Activated B cell treated with CpG ODN at 0.5 μM for 24 hours (primary cell): ENCODE measurements at regions not wholly inside any gene's neighbourhood (a gene's known extent, or its start where the extent isn't known, plus 50 kb on each side); places are given as distances from the start of the nearest gene placed in this dataset.

Experiments used
- ATAC-seq: fragments of 200-7000 bp; cut with Tn5 transposase; one replicate; pipeline ENCODE4 v1.10.0; 2021; ENCODE audit warnings: low read depth, mild to moderate bottlenecking, moderate library complexity
- CTCF ChIA-PET: fragments of 350-600 bp; sonication (Branson Sonifier 250); formaldehyde crosslinking; loops from one replicate; lab custom pipeline; 2021; ENCODE audit warnings: antibody characterized with exemption; lab: Charles Lee
- POLR2A ChIA-PET: fragments of 350-600 bp; sonication (Branson Sonifier 250); formaldehyde crosslinking; loops from one replicate; lab custom pipeline; 2021; ENCODE audit warnings: antibody characterized with exemption; lab: Charles Lee
- DNase-seq: peaks from one replicate; pipeline ENCODE4 v3.0.0; 2022
- H3K27ac Mint-ChIP-seq: one replicate; pipeline ENCODE4 v1.8.0; 2020; ENCODE audit warnings: mixed read lengths
- H3K27me3 Mint-ChIP-seq: one replicate; pipeline ENCODE4 v1.8.0; 2021; ENCODE audit warnings: mixed read lengths
- H3K36me3 Mint-ChIP-seq: one replicate; pipeline ENCODE4 v1.8.0; 2021; ENCODE audit warnings: low read depth, mixed read lengths
- H3K4me1 Mint-ChIP-seq: one replicate; pipeline ENCODE4 v1.8.0; 2021; ENCODE audit warnings: mixed read lengths
- H3K4me3 Mint-ChIP-seq: one replicate; pipeline ENCODE4 v1.8.0; 2020; ENCODE audit warnings: mild to moderate bottlenecking, mixed read lengths
- H3K9me3 Mint-ChIP-seq: one replicate; pipeline ENCODE4 v1.8.0; 2020; ENCODE audit warnings: mixed read lengths
- CTCF ChIP-seq: fragments of 200-600 bp; IDR thresholded peaks from one replicate; pipeline ENCODE4 v1.8.0; 2022; ENCODE audit warnings: antibody characterized with exemption, mild to moderate bottlenecking
- intact Hi-C: fragments of 100-400 bp; cut with micrococcal nuclease; formaldehyde crosslinking; loops from one replicate; pipeline ENCODE4 v1.15.1; 2024

- peaks cover 22% of the 10 kb centered on the region for H3K36me3 Mint-ChIP-seq
- H3K27ac Mint-ChIP-seq = no peak overlapping the region
Observed at GRCh38 chr21:29450058-29450457, 151.3 kb downstream of the BACH1 start.

GRCh38 chr21:29453511-29453910, 154.8 kb downstream of the BACH1 start:
- peaks cover 26% of the 10 kb centered on the region for H3K36me3 Mint-ChIP-seq
- peaks cover 13% of the 10 kb centered on the region for H3K9me3 Mint-ChIP-seq
- peak; percentile 64 for ATAC-seq
- H3K27me3 Mint-ChIP-seq = no peaks in the 10 kb centered on the region
- ChIA-PET CTCF (interaction anchor here (0.8 kb wide), 1 partner anchor 77 kb away, joined by 3 read pairs; no protein-coding TSS in a partner anchor), POLR2A (no interaction called here)
- H3K27ac Mint-ChIP-seq = no peak overlapping the region
- no peak overlapping the region for H3K4me3 Mint-ChIP-seq
- DNase-seq = no peak
- peaks cover 10% of the 10 kb centered on the region for H3K4me1 Mint-ChIP-seq
- TF ChIP-seq CTCF = no peak
- intact Hi-C loops = no loop called here

More at GRCh38 chr21:29450058-29450457, 151.3 kb downstream of the BACH1 start:
- DNase-seq (no peak), ATAC-seq (no peak)
- ChIA-PET POLR2A (interaction anchor here (0.7 kb wide), 1 partner anchor 245 kb away, joined by 3 read pairs; no protein-coding TSS in a partner anchor), CTCF (no interaction called here)
- Mint-ChIP-seq H3K9me3 (peaks cover 15% of the 10 kb centered on the region), H3K27me3 (no peaks in the 10 kb centered on the region), H3K4me1 (peaks cover 10% of the 10 kb centered on the region), H3K4me3 (no peak overlapping the region)
- intact Hi-C loops = no loop called here
- no peak for TF ChIP-seq CTCF

DNA sequence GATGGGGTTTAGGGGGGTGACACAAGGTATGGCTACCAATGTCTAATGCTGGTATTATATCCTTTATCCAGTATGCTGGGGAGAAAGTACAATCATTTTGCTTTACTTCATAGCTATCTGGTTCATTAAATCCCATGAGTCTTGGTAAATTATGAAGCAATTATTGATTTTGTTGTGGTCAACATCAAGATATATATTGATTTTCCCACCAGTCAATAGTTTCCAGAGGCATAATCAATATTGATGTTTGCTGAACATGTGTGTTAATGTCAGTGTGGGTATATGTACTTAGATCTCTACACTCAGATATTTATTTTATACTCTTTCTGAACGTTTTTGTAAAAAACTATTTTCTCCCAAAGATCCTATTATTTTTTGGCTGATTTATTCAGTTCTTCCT, 155.5 kb downstream of the BACH1 start:
- peaks cover 10% of the 10 kb centered on the region for H3K4me1 Mint-ChIP-seq
- no peak overlapping the region for H3K4me3 Mint-ChIP-seq
- intact Hi-C loops = no loop called here
- H3K27ac Mint-ChIP-seq = no peak overlapping the region
- H3K9me3 Mint-ChIP-seq = peaks cover 6% of the 10 kb centered on the region
- peaks cover 20% of the 10 kb centered on the region for H3K36me3 Mint-ChIP-seq
- ChIA-PET CTCF (no interaction called here), POLR2A (no interaction called here)
- H3K27me3 Mint-ChIP-seq = no peaks in the 10 kb centered on the region
- DNase-seq (no peak), ATAC-seq (no peak)
- TF ChIP-seq CTCF = no peak

GRCh38 chr21:29462479-29462878, 163.8 kb downstream of the BACH1 start:
- ChIA-PET POLR2A (no interaction called here), CTCF (no interaction called here)
- H3K36me3 Mint-ChIP-seq = peaks cover 12% of the 10 kb centered on the region
- H3K4me1 Mint-ChIP-seq = no peaks in the 10 kb centered on the region
- H3K27me3 Mint-ChIP-seq = no peaks in the 10 kb centered on the region
- no peak for TF ChIP-seq CTCF
- no peaks in the 10 kb centered on the region for H3K9me3 Mint-ChIP-seq
- H3K27ac Mint-ChIP-seq = no peak overlapping the region
- ATAC-seq (no peak), DNase-seq (no peak)
- no peak overlapping the region for H3K4me3 Mint-ChIP-seq
- intact Hi-C loops = no loop called here

GRCh38 chr21:29465546-29465945, 166.8 kb downstream of the BACH1 start:
- Mint-ChIP-seq H3K27ac (no peak overlapping the region), H3K36me3 (peaks cover 7% of the 10 kb centered on the region), H3K4me1 (peaks cover 3% of the 10 kb centered on the region), H3K27me3 (no peaks in the 10 kb centered on the region), H3K4me3 (no peak overlapping the region), H3K9me3 (no peaks in the 10 kb centered on the region)
- ChIA-PET CTCF (no interaction called here), POLR2A (no interaction called here)
- intact Hi-C loops = no loop called here
- DNase-seq (no peak), ATAC-seq (no peak)
- no peak for TF ChIP-seq CTCF
